SIG-M5 (cell line): ENCODE measurements at regions not wholly inside any gene's neighbourhood (a gene's known extent, or its start where the extent isn't known, plus 50 kb on each side); places are given as distances from the start of the nearest gene placed in this dataset.

Experiments used
- DNase-seq: peaks from one replicate; lab custom pipeline; 2025; lab: John Stamatoyannopoulos, UW

GRCh38 chr5:104223885-104224773 is 661.5 kb upstream of the NUDT12 start:
- no peak for DNase-seq

GRCh38 chr5:104218200-104218599 is 655.6 kb upstream of the NUDT12 start:
- no peak for DNase-seq

GRCh38 chr5:104213216-104213615 is 650.6 kb upstream of the NUDT12 start:
- no peak for DNase-seq

GRCh38 chr5:104199771-104200170 is 637.2 kb upstream of the NUDT12 start:
- DNase-seq: no peak

- DNase-seq: no peak
Observed at GRCh38 chr5:104198156-104198555, 635.6 kb upstream of the NUDT12 start.

GRCh38 chr5:104189909-104190308 is 627.3 kb upstream of the NUDT12 start:
- no peak for DNase-seq

GRCh38 chr5:104189031-104189430 is 626.4 kb upstream of the NUDT12 start:
- no peak for DNase-seq

- no peak for DNase-seq
Observed at GRCh38 chr5:104187656-104188055, 625.1 kb upstream of the NUDT12 start.

- DNase-seq: no peak
Observed at GRCh38 chr5:104186510-104186909, 623.9 kb upstream of the NUDT12 start.

- no peak for DNase-seq
Observed at GRCh38 chr5:104186100-104186499, 623.5 kb upstream of the NUDT12 start.

GRCh38 chr5:104184264-104184663 is 621.7 kb upstream of the NUDT12 start:
- DNase-seq: no peak

- DNase-seq: peak; percentile 25
Observed at GRCh38 chr5:104178829-104179456, 616.4 kb upstream of the NUDT12 start.

- DNase-seq: no peak
Observed at GRCh38 chr5:104178066-104178465, 615.5 kb upstream of the NUDT12 start.

GRCh38 chr5:104177651-104178050 is 615.1 kb upstream of the NUDT12 start:
- no peak for DNase-seq

GRCh38 chr5:104172976-104173375 is 610.4 kb upstream of the NUDT12 start:
- DNase-seq: no peak

GRCh38 chr5:104171958-104172690 is 609.5 kb upstream of the NUDT12 start:
- DNase-seq: no peak

- DNase-seq: no peak
Observed at GRCh38 chr5:104170926-104171325, 608.3 kb upstream of the NUDT12 start.

- DNase-seq: no peak
Observed at GRCh38 chr5:104146652-104147051, 584.1 kb upstream of the NUDT12 start.

- DNase-seq: no peak
Observed at GRCh38 chr5:104139840-104140239, 577.3 kb upstream of the NUDT12 start.

GRCh38 chr5:104130320-104130719 is 567.7 kb upstream of the NUDT12 start:
- DNase-seq: no peak

- no peak for DNase-seq
Observed at GRCh38 chr5:104128348-104128747, 565.8 kb upstream of the NUDT12 start.

- DNase-seq: no peak
Observed at GRCh38 chr5:104126980-104127379, 564.4 kb upstream of the NUDT12 start.

GRCh38 chr5:104119529-104119928 is 556.9 kb upstream of the NUDT12 start:
- no peak for DNase-seq
